Activated CD8-positive, alpha-beta memory T cell treated with anti-CD3 and anti-CD28 coated beads, Interleukin-2, amount 10 ng/mL, durations not matched to agents 7 days and 5 days (primary cell): ENCODE measurements at regions not wholly inside any gene's neighbourhood (a gene's known extent, or its start where the extent isn't known, plus 50 kb on each side); places are given as distances from the start of the nearest gene placed in this dataset.

ENCODE experiments used
- ATAC-seq: fragments of 150-1000 bp; cut with Tn5 transposase; one replicate; pipeline ENCODE4 v1.10.0; 2021; ENCODE audit warnings: moderate library complexity
- CTCF ChIA-PET: fragments of 350-600 bp; sonication (Branson Sonifier 250); formaldehyde crosslinking; loops from one replicate; lab custom pipeline; 2021; ENCODE audit warnings: antibody characterized with exemption; lab: Charles Lee
- DNase-seq: peaks from one replicate; pipeline ENCODE4 v3.0.0-alpha.2; 2020
- H3K27ac Mint-ChIP-seq: one replicate; pipeline ENCODE4 v1.8.0; 2021; ENCODE audit warnings: mild to moderate bottlenecking, mixed read lengths
- H3K27me3 Mint-ChIP-seq: one replicate; pipeline ENCODE4 v1.8.0; 2021; ENCODE audit warnings: mixed read lengths
- H3K36me3 Mint-ChIP-seq: one replicate; pipeline ENCODE4 v1.8.0; 2021; ENCODE audit warnings: mild to moderate bottlenecking, mixed read lengths
- H3K4me1 Mint-ChIP-seq: one replicate; pipeline ENCODE4 v1.8.0; 2021; ENCODE audit warnings: mixed read lengths
- H3K4me3 Mint-ChIP-seq: one replicate; pipeline ENCODE4 v1.8.0; 2021; ENCODE audit warnings: mild to moderate bottlenecking, moderate library complexity, mixed read lengths
- H3K9me3 Mint-ChIP-seq: one replicate; pipeline ENCODE4 v1.8.0; 2022; ENCODE audit warnings: low read depth, mixed read lengths

DNA sequence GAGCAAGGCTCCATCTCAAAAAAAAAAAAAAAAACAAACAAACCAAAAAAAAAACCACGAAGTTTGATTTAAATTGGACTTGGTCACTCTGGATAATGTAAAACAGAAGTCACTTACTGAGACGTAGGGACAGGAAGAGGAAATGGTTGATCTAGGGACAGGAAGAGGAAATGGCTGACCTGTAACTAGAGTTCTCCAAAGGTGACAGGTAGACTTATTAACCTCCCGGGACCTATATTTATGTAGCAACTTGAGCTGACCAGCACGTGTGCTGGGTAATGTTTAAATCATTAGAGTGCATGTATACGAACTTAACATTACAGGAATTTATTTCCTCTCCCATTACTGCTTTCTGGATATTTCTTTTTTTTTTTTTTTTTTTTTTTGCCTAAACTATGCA, 81.5 kb upstream of the DHX40 start:
- peak; percentile 23 for ATAC-seq
- no peak for DNase-seq
- H3K27me3 Mint-ChIP-seq, result peaks cover 27% of the 10 kb centered on the region
- no peak overlapping the region for H3K4me3 Mint-ChIP-seq
- no peak overlapping the region for H3K27ac Mint-ChIP-seq
- peaks cover 12% of the 10 kb centered on the region for H3K4me1 Mint-ChIP-seq
- CTCF ChIA-PET, result interaction anchor here (0.7 kb wide), 2 partner anchors 12 to 38 kb away, joined by 3 read pairs; no protein-coding TSS in a partner anchor
- H3K36me3 Mint-ChIP-seq, result peaks cover 4% of the 10 kb centered on the region
- H3K9me3 Mint-ChIP-seq, result no peaks in the 10 kb centered on the region

- DNase-seq, result no peak
- no peak for ATAC-seq
- Mint-ChIP-seq H3K27ac (no peak overlapping the region), H3K9me3 (no peaks in the 10 kb centered on the region), H3K4me3 (no peak overlapping the region), H3K36me3 (peaks cover 4% of the 10 kb centered on the region), H3K4me1 (peaks cover 12% of the 10 kb centered on the region), H3K27me3 (peaks cover 27% of the 10 kb centered on the region)
- CTCF ChIA-PET, result no interaction called here
Measured at GRCh38 chr17:59485015-59485414, 80.4 kb upstream of the DHX40 start.

DNA sequence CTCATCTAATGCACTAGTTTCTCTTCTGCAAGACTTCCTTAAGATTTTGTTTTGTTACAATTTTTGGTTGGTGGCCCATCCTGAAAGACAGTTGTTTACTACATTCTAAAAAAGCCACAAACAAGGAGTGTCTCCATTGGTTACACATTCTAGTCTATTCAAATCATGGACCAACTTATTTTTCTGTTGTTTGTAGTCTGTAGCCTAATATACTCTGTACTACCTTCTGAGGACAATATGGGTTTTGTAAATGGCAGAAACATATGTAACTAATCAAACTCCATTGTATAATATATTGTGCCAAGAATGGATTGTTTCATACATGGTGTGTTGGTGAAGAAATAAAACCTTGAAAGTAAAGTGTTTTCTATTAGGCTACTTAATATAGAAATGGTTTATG, 79.5 kb upstream of the DHX40 start:
- H3K27me3 Mint-ChIP-seq, result peaks cover 28% of the 10 kb centered on the region
- DNase-seq (no peak), ATAC-seq (no peak)
- H3K36me3 Mint-ChIP-seq, result peaks cover 4% of the 10 kb centered on the region
- H3K27ac Mint-ChIP-seq, result no peak overlapping the region
- no peaks in the 10 kb centered on the region for H3K9me3 Mint-ChIP-seq
- H3K4me1 Mint-ChIP-seq, result peaks cover 12% of the 10 kb centered on the region
- CTCF ChIA-PET, result no interaction called here
- H3K4me3 Mint-ChIP-seq, result no peak overlapping the region

DNA sequence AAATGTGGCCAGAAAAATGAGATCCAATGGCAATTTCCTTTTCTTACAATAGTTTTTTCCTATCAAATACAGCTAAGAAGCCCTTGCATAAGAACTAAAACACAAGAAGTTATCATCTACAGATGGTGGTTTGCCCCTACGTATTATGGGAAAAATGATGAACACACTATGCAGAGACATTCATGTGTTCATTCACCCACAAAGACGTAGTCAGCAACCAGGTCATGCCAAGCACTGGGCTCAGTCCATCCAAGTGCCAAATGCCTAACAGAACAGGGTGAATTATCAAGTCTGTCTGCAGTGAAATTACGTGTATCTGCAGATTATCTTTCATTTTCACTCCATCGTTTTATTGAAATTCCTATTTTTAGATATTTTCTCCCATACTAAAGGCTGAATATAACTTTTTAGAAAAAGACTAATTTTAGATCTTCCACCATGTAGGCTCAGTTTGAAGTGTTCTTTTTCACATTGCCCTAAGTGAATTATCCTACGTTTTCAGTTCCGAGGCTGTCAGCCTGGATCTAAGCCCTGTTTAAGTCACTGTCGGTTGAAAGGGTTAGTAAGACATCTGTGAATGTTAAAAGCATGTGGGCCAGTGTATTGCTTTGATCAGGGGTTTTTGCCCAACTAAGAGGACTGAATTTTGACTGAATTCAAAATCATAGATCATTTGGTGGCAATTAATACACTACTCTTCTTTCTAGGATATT, 78.1 kb upstream of the DHX40 start:
- CTCF ChIA-PET, result interaction anchor here (1.5 kb wide), 1 partner anchor 261 kb away, joined by 3 read pairs; no protein-coding TSS in a partner anchor
- ATAC-seq (no peak), DNase-seq (peak; percentile 14)
- Mint-ChIP-seq H3K36me3 (peaks cover 4% of the 10 kb centered on the region), H3K4me1 (peaks cover 15% of the 10 kb centered on the region), H3K27me3 (peaks cover 34% of the 10 kb centered on the region), H3K27ac (no peak overlapping the region), H3K4me3 (no peak overlapping the region), H3K9me3 (no peaks in the 10 kb centered on the region)

GRCh38 chr17:59488805-59489204, 76.6 kb upstream of the DHX40 start:
- CTCF ChIA-PET, result interaction anchor here (1.5 kb wide), 1 partner anchor 263 kb away, joined by 3 read pairs; no protein-coding TSS in a partner anchor
- Mint-ChIP-seq H3K36me3 (peaks cover 2% of the 10 kb centered on the region), H3K9me3 (no peaks in the 10 kb centered on the region), H3K27me3 (peaks cover 34% of the 10 kb centered on the region), H3K4me1 (peaks cover 9% of the 10 kb centered on the region), H3K27ac (no peak overlapping the region), H3K4me3 (no peak overlapping the region)
- DNase-seq (no peak), ATAC-seq (no peak)

DNA sequence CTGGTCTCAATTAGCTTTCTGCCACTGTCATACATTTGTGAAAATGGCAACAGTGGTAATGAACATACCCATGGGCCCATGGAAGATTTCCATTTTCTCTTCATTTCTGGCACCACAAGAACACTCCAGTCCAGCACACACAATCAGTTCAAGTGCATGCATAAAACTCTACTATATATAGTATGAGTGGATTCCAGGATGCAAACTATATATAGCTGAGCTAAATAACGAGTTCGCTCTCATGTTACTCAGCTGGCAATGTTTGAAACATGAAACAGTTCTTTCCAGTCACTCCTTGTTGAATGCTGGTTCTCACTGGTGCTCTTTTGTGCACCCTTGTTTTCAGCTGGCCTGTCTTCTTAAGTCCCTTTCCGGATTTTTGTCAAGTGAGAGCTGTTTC, 75.2 kb upstream of the DHX40 start:
- Mint-ChIP-seq H3K4me1 (peaks cover 5% of the 10 kb centered on the region), H3K4me3 (no peak overlapping the region), H3K27ac (no peak overlapping the region), H3K9me3 (no peaks in the 10 kb centered on the region), H3K36me3 (no peaks in the 10 kb centered on the region), H3K27me3 (peaks cover 39% of the 10 kb centered on the region)
- ATAC-seq (no peak), DNase-seq (no peak)
- CTCF ChIA-PET, result interaction anchor here (0.7 to 1.6 kb wide), 3 partner anchors 32 to 1544 kb away, joined by 3 to 7 read pairs (median 3); no protein-coding TSS in a partner anchor

DNA sequence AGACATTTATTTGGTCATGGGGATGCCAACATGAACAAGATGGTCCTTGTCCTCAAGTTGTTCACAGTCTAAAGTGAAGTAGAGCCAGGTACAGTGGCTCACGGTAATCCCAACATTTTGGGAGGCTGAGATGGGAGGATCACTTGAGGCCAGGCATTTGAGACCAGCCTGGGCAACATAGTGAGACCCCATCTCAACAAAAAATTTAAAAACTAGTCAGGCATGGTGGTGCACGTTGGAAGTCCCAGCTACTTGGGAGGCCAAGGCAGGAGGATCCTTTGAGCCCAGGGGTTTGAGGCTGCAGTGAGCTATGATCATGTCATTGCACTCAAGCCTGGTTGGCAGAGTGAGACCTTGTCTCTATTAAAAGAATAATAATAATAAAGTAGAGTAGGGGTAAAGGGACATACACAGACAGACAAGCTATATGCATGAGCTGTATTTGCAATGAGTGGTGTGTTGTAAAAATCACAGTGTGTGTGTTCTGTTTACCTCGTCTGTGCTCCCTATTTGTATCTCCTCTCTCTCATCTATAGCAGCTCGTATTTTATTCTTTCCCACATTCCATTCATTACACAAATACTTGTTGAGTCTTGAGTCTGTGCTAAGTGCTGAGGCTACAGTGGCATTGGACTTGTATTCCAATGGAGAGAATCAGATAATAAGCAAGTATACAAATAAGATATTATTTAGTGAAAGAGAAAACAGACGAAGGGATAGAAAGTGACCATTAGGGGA, 73.9 kb upstream of the DHX40 start:
- ATAC-seq (no peak), DNase-seq (no peak)
- no peak overlapping the region for H3K27ac Mint-ChIP-seq
- no peaks in the 10 kb centered on the region for H3K9me3 Mint-ChIP-seq
- H3K36me3 Mint-ChIP-seq, result no peaks in the 10 kb centered on the region
- no peak overlapping the region for H3K4me3 Mint-ChIP-seq
- CTCF ChIA-PET, result interaction anchor here (0.7 to 1.6 kb wide), 2 partner anchors 30 kb away, joined by 3 to 7 read pairs; no protein-coding TSS in a partner anchor
- H3K27me3 Mint-ChIP-seq, result peaks cover 35% of the 10 kb centered on the region
- H3K4me1 Mint-ChIP-seq, result peaks cover 2% of the 10 kb centered on the region

GRCh38 chr17:59492091-59492451, 73.3 kb upstream of the DHX40 start:
- CTCF ChIA-PET, result interaction anchor here (1.6 kb wide), 1 partner anchor 30 kb away, joined by 7 read pairs; no protein-coding TSS in a partner anchor
- H3K4me1 Mint-ChIP-seq, result peaks cover 2% of the 10 kb centered on the region
- DNase-seq (no peak), ATAC-seq (no peak)
- no peak overlapping the region for H3K4me3 Mint-ChIP-seq
- H3K9me3 Mint-ChIP-seq, result no peaks in the 10 kb centered on the region
- H3K27me3 Mint-ChIP-seq, result peaks cover 35% of the 10 kb centered on the region
- H3K36me3 Mint-ChIP-seq, result no peaks in the 10 kb centered on the region
- H3K27ac Mint-ChIP-seq, result no peak overlapping the region

GRCh38 chr17:59493867-59494266, 71.5 kb upstream of the DHX40 start:
- peaks cover 8% of the 10 kb centered on the region for H3K4me1 Mint-ChIP-seq

DNA sequence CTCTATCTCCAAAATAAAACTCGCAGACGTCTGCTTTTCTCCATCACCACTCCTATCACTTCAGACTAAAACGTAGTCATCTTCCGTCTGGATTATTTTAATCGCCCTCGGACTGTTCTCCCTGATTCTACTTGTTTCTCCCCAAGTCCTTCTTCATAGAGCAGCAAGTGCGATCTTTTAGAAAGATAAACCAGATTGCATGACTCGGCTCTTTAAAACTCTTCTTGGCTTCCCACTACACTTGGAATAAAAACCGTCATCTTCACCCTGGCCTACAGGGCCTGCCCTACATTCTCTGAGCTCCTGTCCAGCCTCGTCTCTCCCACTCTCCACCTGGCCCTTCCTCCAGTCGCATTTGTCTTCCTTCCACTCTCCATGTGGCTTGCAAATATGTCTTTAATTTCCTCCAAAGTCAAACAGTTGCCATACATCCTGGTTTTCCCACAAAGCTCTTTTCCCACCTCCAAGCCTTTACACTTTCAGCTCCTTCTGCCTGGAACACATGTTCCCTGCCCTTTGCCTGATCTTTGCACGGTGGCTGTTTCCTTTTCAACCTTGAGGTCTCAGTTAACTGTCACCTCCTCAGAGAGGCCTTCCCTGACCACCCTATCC, 70.5 kb upstream of the DHX40 start:
- DNase-seq (no peak), ATAC-seq (no peak)
- peaks cover 11% of the 10 kb centered on the region for H3K4me1 Mint-ChIP-seq
- H3K4me3 Mint-ChIP-seq, result no peak overlapping the region
- H3K36me3 Mint-ChIP-seq, result no peaks in the 10 kb centered on the region
- H3K27ac Mint-ChIP-seq, result no peak overlapping the region
- no peaks in the 10 kb centered on the region for H3K9me3 Mint-ChIP-seq
- H3K27me3 Mint-ChIP-seq, result peaks cover 32% of the 10 kb centered on the region
- CTCF ChIA-PET, result no interaction called here

More at GRCh38 chr17:59493867-59494266, 71.5 kb upstream of the DHX40 start:
- H3K27ac Mint-ChIP-seq, result no peak overlapping the region
- DNase-seq (no peak), ATAC-seq (no peak)
- no peak overlapping the region for H3K4me3 Mint-ChIP-seq
- CTCF ChIA-PET, result no interaction called here
- H3K27me3 Mint-ChIP-seq, result peaks cover 30% of the 10 kb centered on the region
- no peaks in the 10 kb centered on the region for H3K36me3 Mint-ChIP-seq
- no peaks in the 10 kb centered on the region for H3K9me3 Mint-ChIP-seq

DNA sequence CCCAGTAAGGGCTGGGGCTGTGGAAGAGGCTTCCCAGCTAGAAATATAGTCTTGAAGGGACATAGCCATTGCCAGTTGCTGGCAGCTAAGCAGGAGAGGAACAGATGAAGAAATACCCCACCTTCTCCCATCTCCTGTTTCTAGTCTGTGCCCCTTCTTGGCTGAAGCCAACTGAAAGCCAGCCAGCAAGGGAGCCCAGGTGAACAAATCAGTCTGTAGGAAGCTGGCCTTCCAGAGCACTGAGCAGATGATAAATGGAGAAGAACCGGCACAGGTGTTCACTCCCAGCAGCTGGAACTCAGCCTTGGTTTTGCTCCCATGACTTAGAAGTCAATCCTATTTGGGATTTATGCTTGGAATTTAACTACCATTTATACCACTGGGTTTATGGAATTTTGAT, 69.2 kb upstream of the DHX40 start:
- CTCF ChIA-PET, result interaction anchor here (1.0 to 1.4 kb wide), 2 partner anchors 21 to 25 kb away, joined by 3 read pairs; no protein-coding TSS in a partner anchor
- H3K27ac Mint-ChIP-seq, result no peak overlapping the region
- DNase-seq (no peak), ATAC-seq (no peak)
- peaks cover 11% of the 10 kb centered on the region for H3K4me1 Mint-ChIP-seq
- peaks cover 28% of the 10 kb centered on the region for H3K27me3 Mint-ChIP-seq
- no peaks in the 10 kb centered on the region for H3K36me3 Mint-ChIP-seq
- no peak overlapping the region for H3K4me3 Mint-ChIP-seq
- H3K9me3 Mint-ChIP-seq, result no peaks in the 10 kb centered on the region

GRCh38 chr17:59498530-59499307, 66.7 kb upstream of the DHX40 start:
- Mint-ChIP-seq H3K27ac (no peak overlapping the region), H3K4me1 (peaks cover 12% of the 10 kb centered on the region), H3K36me3 (no peaks in the 10 kb centered on the region), H3K4me3 (no peak overlapping the region), H3K9me3 (no peaks in the 10 kb centered on the region), H3K27me3 (peaks cover 25% of the 10 kb centered on the region)
- ATAC-seq, result peak; percentile 51
- CTCF ChIA-PET, result interaction anchor here (1.0 to 1.4 kb wide), 2 partner anchors 15 to 23 kb away, joined by 3 read pairs; no protein-coding TSS in a partner anchor
- DNase-seq, result no peak
